ENCODE measurements at regions not wholly inside any gene's neighbourhood (a gene's known extent, or its start where the extent isn't known, plus 50 kb on each side); places are given as distances from the start of the nearest gene placed in this dataset.
A peak's percentile ranks its signal among the peaks of the same experiment; 100 is the strongest.

DNA sequence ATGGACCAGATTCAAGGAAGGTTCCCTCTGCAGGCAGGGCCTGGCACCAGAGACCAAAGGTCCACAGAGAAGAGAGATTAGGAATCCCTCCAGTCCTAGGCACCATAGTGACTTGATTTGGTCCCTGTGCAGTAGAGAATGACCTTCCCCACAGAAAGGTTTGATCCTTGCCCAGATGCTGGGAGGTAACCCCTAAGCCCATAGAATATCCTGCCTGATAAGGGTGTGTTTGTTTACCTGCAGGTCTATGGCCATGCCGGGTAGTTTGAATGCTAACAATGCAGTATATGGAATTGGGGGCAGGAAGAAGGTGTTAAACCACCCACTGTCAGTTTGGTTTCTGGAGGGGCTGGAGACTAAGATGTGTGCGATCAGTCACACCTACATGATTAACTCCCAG, 57.1 kb upstream of the NFASC start:
- ATAC-seq (peak; percentile 72), DNase-seq (peak in 1 of 3 donors; percentile 31)
- Histone ChIP-seq H3K36me3 (ENCODE audit: low read depth) (no peaks in the 10 kb centered on the region), H3K4me3 (no peak overlapping the region), H3K9me3 (no peaks in the 10 kb centered on the region), H3K4me1 (ENCODE audit: low read depth) (peaks cover 18% of the 10 kb centered on the region)
- TF ChIP-seq, protein P1, sequence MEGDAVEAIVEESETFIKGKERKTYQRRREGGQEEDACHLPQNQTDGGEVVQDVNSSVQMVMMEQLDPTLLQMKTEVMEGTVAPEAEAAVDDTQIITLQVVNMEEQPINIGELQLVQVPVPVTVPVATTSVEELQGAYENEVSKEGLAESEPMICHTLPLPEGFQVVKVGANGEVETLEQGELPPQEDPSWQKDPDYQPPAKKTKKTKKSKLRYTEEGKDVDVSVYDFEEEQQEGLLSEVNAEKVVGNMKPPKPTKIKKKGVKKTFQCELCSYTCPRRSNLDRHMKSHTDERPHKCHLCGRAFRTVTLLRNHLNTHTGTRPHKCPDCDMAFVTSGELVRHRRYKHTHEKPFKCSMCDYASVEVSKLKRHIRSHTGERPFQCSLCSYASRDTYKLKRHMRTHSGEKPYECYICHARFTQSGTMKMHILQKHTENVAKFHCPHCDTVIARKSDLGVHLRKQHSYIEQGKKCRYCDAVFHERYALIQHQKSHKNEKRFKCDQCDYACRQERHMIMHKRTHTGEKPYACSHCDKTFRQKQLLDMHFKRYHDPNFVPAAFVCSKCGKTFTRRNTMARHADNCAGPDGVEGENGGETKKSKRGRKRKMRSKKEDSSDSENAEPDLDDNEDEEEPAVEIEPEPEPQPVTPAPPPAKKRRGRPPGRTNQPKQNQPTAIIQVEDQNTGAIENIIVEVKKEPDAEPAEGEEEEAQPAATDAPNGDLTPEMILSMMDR (IDR thresholded peaks at IDR 0.05): no peak
- intact Hi-C loops (cut with DNase I, micrococcal nuclease): loop anchor here in 1 of 2 donors (5.0 kb wide), 1 partner anchor 129 kb away; no protein-coding TSS in a partner anchor

DNA sequence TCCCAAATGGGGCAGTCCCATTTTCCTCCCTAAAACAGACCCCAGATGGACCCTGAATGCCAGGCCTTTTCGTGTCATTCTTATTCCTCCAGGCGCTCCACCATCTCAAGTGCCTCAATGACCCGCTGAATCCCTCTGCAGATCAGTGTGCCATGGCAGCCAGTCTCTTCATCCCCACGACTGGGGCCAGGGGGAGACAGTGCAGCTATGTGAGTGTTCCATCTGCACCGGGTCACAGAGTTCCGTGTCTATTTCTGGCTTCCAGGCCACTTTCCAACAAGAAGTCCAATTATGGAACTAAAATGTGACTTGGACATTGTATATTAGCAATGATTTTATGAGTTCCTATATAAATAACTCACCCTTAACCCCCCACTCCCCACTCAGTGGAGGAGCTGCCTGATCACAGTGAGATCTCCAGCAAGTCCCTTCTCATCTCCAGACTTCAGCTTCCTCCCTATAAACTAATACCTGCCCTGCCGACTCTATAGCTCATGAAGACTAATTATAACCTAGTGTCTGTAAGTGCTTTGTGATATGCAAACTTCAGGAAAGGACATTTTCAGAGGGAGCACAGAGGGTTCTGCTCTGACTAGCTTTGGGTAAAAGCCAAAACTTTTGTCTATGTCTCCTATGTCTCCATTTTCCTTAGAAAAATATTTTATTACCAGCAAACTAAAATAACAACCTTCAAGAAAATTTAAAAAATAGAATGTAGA, 56.3 kb upstream of the NFASC start:
- no peaks in the 10 kb centered on the region for H3K36me3 ChIP-seq (ENCODE audit: low read depth)
- intact Hi-C loops (cut with DNase I, micrococcal nuclease): loop anchor here in 1 of 2 donors (5.0 kb wide), 1 partner anchor 128 kb away; no protein-coding TSS in a partner anchor
- no peak for ATAC-seq
- H3K4me3 ChIP-seq: no peak overlapping the region
- H3K4me1 ChIP-seq (ENCODE audit: low read depth): peaks cover 14% of the 10 kb centered on the region
- TF ChIP-seq, protein P1 (IDR thresholded peaks at IDR 0.05): no peak
- no peaks in the 10 kb centered on the region for H3K9me3 ChIP-seq
- no peak for DNase-seq

DNA sequence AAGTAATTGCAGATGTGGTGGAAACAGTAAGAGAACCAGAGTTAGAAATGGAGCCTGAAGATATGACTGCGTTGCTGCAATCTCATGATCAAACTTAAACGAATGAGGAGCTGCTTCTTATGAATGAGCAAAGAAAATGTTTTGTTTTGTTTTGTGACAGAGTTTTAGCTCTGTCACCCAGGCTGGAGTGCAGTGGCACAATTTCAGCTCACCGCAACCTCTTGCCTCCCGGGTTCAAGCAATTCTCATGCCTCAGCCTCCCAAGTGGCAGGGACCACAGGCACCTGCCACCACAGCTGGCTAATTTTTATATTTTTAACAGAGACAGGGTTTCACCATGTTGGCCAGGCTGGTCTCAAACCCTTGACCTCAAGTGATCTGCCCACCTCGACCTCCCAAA, 53.3 kb upstream of the NFASC start:
- Histone ChIP-seq H3K36me3 (ENCODE audit: low read depth) (no peaks in the 10 kb centered on the region), H3K4me3 (no peak overlapping the region), H3K4me1 (ENCODE audit: low read depth) (peaks cover 13% of the 10 kb centered on the region), H3K9me3 (no peaks in the 10 kb centered on the region)
- TF ChIP-seq, protein P1 (IDR thresholded peaks at IDR 0.05): no peak
- no peak for ATAC-seq
- DNase-seq: no peak
- intact Hi-C loops (cut with DNase I, micrococcal nuclease): no loop called here

DNA sequence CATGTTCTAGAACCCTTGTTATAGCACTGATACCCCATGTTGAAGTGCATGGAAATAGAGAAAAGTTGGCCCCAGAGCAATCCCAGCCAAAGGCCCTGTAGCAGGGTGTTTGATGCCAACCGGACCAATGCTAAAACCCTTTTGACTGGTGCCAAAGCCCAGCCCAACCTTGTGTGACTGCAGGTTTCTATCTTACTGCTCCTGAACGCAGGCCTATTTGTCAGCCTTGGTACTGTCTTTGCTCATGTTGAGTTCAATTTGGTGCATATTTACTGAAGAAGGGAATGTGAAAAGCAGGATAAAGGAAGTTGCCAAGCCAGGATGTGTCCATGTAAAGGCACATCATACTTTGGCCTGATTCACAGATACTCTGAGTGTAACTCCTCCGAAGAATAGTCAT, 51.7 kb upstream of the NFASC start:
- Histone ChIP-seq H3K9me3 (no peaks in the 10 kb centered on the region), H3K4me3 (no peak overlapping the region), H3K4me1 (ENCODE audit: low read depth) (peaks cover 4% of the 10 kb centered on the region), H3K36me3 (ENCODE audit: low read depth) (no peaks in the 10 kb centered on the region)
- no peak for ATAC-seq
- TF ChIP-seq, protein P1 (IDR thresholded peaks at IDR 0.05): no peak
- intact Hi-C loops (cut with DNase I, micrococcal nuclease): no loop called here
- DNase-seq: no peak

DNA sequence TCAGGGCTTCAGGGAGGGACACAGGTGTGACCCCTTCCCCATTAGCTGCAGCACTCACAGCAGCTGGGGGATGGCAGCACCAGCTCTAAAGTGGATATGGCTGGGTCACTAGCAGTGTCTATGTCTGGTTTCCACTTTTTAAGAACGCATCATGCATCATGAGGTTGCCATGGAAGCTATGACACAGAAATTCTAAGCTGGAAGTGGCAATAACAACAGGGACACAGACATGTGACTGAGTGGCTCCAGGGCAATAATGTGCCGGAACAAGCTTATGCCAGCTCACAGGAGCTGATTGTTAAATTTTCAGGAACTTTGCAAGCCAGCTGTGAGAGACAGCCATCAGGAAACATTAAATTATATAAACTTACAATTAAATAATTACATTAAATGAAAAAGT, 51.2 kb upstream of the NFASC start:
- no peaks in the 10 kb centered on the region for H3K4me1 ChIP-seq (ENCODE audit: low read depth)
- DNase-seq (no peak), ATAC-seq (no peak)
- TF ChIP-seq, protein P1 (IDR thresholded peaks at IDR 0.05): no peak
- no peak overlapping the region for H3K4me3 ChIP-seq
- H3K9me3 ChIP-seq: no peaks in the 10 kb centered on the region
- no peaks in the 10 kb centered on the region for H3K36me3 ChIP-seq (ENCODE audit: low read depth)
- intact Hi-C loops (cut with DNase I, micrococcal nuclease): no loop called here

Data from mucosa of descending colon (tissue), 3 donors.